Erythroblast (primary cell): ENCODE measurements at regions not wholly inside any gene's neighbourhood (a gene's known extent, or its start where the extent isn't known, plus 50 kb on each side); places are given as distances from the start of the nearest gene placed in this dataset.

Experiments used
- DNase-seq, 2 experiments: peaks; one replicate each; lab custom pipeline; 2025; lab: John Stamatoyannopoulos, UW
- GATA1 ChIP-seq: IDR thresholded peaks from 2 replicates; pipeline ENCODE4 v1.6.1; 2011; ENCODE audit warnings: low read depth, mild to moderate bottlenecking, control low read depth, low read length, moderate library complexity
- POLR2A ChIP-seq: IDR thresholded peaks from 2 replicates; pipeline ENCODE4 v1.6.1; 2011; ENCODE audit warnings: mild to moderate bottlenecking, low read length

DNA sequence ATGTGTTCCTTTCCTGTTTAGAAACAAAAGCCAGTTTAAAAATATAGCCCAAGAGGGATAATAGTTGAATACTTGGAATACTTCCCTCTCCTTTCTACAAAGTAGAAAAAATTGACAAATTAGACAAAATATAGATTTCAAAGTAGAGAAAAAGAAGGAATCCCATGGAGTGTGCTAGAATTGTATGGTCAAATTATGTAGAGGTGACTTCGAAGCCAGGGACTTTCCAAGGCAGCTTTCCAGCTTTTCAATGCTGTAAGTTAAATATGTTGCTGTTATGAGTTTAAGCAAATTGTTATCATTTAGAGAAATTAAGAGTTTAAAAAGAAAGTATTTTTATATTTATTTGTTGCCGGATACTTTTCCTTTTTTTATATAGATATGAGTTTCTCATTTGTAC is 415.5 kb upstream of the OPRM1 start:
- TF ChIP-seq GATA1 (no peak), POLR2A (no peak)
- DNase-seq = no peak

- no peak for DNase-seq
- TF ChIP-seq GATA1 (no peak), POLR2A (no peak)
Observed at GRCh38 chr6:153621491-153621890, 417.5 kb upstream of the OPRM1 start.

DNA sequence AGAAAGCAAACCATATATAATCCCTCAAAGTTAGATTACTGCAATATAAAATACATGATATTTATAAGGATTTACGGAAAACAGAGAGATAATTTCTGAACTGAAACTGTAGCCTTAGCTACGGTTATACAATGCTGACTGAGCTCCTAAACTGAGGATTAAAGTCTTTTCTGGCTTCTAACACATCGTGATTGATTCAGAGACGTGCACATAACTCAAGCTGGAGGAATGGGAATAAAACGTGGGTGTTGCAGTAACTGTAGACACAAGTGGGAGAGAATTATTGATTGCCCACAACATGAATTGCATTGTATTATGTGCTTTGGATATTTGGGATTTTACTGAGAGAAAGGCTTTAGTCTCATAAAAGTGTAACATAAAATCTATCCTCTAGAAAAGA is 418.0 kb upstream of the OPRM1 start:
- no peak for DNase-seq

DNA sequence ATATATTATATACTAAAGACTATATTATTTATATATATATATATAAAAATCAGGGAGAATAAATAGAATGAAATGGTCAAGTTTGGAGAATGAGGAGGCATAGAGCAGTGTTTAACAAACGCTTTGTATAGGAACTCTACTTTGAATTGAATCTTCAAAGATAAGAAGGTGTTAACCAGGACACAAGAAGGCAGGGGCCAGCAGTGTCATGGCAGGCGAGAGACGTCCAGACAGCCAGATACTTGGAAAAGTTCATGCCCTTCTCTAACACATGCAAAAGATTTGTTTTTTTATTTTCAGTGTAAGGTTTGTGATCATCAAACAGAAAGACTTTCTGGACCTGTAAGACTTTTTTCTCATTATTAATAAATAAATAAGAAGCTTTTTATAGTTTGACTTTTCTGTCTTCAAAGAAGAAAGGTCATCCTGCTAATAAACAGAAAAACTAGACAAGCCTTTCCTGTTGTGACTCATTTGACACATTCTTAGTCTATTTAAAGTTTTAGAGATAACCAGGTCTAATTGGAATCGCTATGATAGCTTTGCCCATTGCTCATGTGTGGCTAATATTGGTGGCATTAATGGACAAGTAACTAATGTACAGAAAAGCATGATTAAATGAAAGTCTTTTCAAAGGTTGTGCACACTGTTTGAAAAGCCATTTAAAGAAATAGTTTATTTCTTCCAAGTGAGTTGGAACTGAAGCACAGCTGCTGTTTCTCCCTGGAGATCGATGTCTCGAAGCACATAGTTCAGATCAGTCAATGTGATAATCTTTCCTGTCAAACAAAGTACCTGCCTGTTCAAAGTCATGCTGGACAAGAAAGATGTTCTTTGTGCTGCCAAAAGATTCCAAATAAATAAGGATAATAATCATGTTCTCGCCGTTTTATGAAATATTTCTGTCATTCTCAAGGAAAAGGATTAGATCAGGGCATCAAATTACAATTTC is 420.4 kb upstream of the OPRM1 start:
- no peak for DNase-seq
- TF ChIP-seq GATA1 = no peak
- no peak for TF ChIP-seq POLR2A

More for the DNA sequence above, 418.0 kb upstream of the OPRM1 start:
- TF ChIP-seq POLR2A (no peak), GATA1 (no peak)

DNA sequence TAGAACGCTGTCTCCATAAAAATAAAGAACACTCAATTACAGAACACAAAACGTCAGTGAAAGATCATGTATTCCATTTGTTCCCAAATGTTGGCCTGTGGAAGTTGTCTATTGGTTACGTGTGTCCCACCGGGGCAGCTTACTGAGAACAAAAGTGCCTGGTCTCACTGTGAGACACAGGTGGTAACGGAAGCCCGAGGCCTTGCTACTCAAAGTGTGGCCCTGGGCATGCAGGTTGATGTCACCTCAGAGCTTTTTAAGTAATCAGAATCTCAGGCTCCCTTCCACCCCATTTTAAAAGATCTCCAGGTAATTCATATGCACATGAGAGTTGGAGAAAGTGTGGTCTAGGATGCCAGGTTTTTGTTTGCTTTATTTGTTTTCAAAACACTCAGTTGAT is 422.5 kb upstream of the OPRM1 start:
- DNase-seq = no peak
- TF ChIP-seq GATA1 (no peak), POLR2A (no peak)

DNA sequence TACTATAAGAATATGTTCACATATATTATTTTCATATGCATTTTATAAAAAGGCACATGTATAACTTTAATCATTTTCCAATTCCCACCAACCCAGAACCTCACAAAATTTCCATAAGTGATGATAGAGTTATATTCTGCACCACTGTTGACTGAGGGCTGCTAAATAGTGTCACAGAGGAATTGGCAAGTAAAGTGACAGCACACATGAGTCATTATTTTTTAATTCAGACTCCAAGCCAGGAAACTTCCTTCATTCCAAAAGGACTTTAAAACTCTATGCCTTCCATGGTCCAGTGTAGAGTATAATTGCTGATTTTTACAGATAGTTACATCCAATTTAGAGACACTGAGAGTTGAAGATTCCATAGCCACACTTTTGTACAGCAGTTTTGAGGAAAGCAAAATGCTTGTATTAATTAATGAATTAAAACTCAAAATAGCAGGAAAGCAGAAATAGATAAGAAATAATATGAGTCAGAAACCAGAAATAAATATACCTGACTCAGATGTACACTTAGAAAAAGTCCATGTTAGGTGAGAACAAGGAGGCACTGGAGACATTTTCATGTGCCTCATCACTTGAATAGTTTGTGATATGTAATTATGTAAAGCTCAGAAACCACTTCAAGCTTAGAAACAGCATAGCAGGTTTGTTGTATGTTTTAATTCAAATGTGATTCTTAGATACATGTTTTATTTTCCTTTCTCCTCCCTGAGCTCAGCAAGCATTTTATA is 425.2 kb upstream of the OPRM1 start:
- TF ChIP-seq POLR2A = no peak
- no peak for TF ChIP-seq GATA1
- no peak for DNase-seq

GRCh38 chr6:153602401-153602800 is 436.6 kb upstream of the OPRM1 start:
- no peak for DNase-seq
- no peak for TF ChIP-seq GATA1
- no peak for TF ChIP-seq POLR2A

GRCh38 chr6:153599901-153600300 is 439.1 kb upstream of the OPRM1 start:
- DNase-seq = no peak
- no peak for TF ChIP-seq GATA1
- no peak for TF ChIP-seq POLR2A

GRCh38 chr6:153595903-153596302 is 443.1 kb upstream of the OPRM1 start:
- no peak for DNase-seq
- TF ChIP-seq POLR2A (no peak), GATA1 (no peak)

GRCh38 chr6:153594871-153595270 is 444.2 kb upstream of the OPRM1 start:
- TF ChIP-seq POLR2A (no peak), GATA1 (no peak)
- DNase-seq = no peak

- DNase-seq = no peak
- TF ChIP-seq POLR2A (no peak), GATA1 (no peak)
Observed at GRCh38 chr6:153591159-153591558, 447.9 kb upstream of the OPRM1 start.

DNA sequence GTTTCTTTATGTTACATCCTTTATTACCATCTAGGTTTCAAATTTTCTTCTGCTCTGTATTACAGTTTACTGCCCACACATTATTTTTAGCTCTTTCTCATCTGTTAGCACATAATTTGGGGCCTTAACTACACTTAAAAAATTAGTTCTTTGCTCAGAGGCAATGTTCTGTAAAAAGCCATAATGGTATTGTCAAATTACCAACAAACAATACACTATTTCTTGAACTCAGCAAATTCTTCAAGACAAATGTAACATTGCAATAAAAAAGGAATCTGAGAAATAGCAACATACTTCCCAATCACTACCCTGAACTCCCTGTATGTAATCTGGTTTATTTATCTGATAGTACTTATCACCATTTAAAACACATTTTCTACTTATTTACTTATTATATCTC is 448.6 kb upstream of the OPRM1 start:
- no peak for TF ChIP-seq POLR2A
- no peak for DNase-seq

DNA sequence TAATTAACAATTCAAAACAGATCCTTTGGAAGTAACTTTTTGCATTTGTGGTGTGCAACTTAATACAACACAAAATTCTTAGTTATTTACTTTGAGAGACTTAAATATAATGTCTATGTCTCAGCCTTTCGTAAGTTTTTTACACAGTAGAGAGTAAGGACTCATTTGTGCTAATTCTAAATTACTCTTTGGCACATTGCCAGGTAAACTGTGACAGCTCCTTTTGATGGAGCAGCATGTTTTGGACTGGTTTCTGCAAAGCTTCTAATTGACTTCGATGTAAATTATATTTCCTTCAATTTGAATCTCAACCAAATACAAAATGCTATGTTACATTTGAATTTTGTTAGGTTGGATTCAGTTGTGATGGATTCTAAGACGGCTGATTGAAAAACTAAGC is 450.7 kb upstream of the OPRM1 start:
- DNase-seq = no peak
- TF ChIP-seq POLR2A (no peak), GATA1 (no peak)

- no peak for DNase-seq
- TF ChIP-seq GATA1 (no peak), POLR2A (no peak)
Observed at GRCh38 chr6:153583685-153584084, 452.6 kb upstream of the RGS17 start.
